ENCODE measurements at regions not wholly inside any gene's neighbourhood (a gene's known extent, or its start where the extent isn't known, plus 50 kb on each side); places are given as distances from the start of the nearest gene placed in this dataset.
A peak's percentile ranks its signal among the peaks of the same experiment; 100 is the strongest.

DNA sequence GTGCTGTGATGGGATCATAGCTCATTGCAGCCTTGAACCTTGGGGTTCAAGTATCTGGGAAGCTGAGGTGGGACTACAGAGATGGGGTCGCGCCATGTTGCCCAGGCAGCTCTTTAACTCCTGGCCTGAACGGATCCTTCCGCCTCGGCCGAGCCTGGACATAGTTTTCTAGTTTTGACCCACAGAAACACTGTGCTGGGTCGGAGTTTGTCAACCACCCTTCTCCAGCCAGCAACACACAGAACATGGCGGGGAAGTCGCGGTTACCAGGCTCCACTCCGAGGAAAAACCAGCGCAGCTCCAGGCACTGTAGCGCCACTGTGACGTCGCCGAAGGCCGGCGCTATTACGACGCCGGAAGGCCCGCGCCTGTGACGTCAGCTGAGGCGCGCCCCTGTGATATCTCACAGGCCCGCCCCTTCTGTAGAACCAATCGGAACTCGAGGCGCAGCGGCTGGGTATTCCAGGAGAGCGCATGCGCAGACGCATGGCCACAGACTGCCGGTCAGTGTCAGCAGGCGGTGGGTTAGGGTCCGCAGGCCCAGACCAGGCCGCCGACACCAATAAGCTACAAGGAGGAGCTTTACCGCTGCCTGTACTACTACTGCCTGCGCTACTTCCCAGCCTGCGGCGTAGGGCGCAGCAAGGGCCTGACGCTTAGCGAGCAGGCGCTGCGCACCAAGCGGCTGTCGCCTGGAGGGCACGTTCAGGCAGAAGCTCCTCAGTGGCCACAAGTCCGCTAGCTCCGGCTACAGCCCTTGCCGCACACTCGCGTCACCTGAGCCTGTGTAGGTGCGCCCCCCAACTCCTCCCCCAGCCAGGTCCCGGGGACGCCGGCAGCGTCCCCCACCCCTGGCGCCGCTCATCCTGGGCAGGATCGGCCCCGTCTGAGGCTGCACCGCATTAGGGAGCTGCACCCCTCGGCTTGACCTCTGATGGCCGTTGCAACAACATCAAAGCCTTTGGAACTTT lies 135.2 kb upstream of the KCTD7 start:
- Mint-ChIP-seq H3K36me3 (ENCODE audit: insufficient read depth) (no peaks in the 10 kb centered on the region), H3K9me3 (ENCODE audit: low read depth) (no peaks in the 10 kb centered on the region), H3K4me1 (ENCODE audit: low read depth) (peaks cover 7% of the 10 kb centered on the region), H3K27ac (peak overlapping the region; percentile 99), H3K27me3 (no peaks in the 10 kb centered on the region), H3K4me3 (ENCODE audit: low read depth) (peak overlapping the region; percentile 93)
- TF ChIP-seq, protein P1, sequence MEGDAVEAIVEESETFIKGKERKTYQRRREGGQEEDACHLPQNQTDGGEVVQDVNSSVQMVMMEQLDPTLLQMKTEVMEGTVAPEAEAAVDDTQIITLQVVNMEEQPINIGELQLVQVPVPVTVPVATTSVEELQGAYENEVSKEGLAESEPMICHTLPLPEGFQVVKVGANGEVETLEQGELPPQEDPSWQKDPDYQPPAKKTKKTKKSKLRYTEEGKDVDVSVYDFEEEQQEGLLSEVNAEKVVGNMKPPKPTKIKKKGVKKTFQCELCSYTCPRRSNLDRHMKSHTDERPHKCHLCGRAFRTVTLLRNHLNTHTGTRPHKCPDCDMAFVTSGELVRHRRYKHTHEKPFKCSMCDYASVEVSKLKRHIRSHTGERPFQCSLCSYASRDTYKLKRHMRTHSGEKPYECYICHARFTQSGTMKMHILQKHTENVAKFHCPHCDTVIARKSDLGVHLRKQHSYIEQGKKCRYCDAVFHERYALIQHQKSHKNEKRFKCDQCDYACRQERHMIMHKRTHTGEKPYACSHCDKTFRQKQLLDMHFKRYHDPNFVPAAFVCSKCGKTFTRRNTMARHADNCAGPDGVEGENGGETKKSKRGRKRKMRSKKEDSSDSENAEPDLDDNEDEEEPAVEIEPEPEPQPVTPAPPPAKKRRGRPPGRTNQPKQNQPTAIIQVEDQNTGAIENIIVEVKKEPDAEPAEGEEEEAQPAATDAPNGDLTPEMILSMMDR (IDR thresholded peaks at IDR 0.05; ENCODE audit: unreplicated experiment), result peak; percentile 38
- DNase-seq (ENCODE audit: low spot score, unreplicated experiment), result peak; percentile 96

DNA sequence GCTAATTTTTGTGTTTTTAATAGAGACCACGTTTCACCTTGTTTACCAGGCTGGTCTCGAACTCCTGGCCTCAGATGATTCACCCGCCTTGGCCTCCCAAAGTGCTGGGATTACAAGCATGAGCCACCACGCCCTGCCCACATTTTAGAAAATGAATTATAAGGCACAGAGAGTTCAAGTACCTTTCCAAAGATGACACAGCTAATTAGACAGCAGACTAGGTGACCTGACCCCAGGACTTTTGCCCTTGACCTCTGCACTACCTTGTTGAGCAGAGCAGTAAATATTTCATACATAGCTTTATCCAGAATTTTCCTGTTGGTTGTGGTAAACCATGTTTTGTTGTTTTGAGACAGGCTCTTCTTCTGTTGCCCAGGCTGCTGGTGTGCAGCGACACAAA lies 131.3 kb upstream of the KCTD7 start:
- TF ChIP-seq, protein P1 (IDR thresholded peaks at IDR 0.05; ENCODE audit: unreplicated experiment), result no peak
- Mint-ChIP-seq H3K36me3 (ENCODE audit: insufficient read depth) (no peaks in the 10 kb centered on the region), H3K27me3 (no peaks in the 10 kb centered on the region), H3K4me3 (ENCODE audit: low read depth) (no peak overlapping the region), H3K9me3 (ENCODE audit: low read depth) (no peaks in the 10 kb centered on the region), H3K4me1 (ENCODE audit: low read depth) (peaks cover 1% of the 10 kb centered on the region), H3K27ac (no peak overlapping the region)
- no peak for DNase-seq (ENCODE audit: low spot score, unreplicated experiment)

DNA sequence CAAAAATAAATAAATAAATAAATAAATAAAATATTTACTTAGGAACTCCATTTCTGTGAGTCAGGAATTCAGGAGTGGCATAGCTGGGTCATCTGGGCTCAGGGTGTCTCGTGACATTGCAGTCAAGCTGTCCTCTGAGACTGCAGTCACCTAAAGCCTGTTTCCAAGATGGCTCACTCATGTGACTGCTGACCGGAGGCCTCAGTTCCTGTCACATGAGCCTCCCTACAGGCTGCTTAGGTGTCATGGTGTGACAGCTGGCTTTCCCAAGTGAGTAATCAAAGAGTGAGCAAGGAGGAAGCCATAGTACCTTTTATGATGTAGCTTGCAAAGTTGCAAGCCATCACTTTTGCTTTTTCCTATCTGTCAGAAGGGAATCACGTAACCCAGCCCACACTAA lies 128.6 kb upstream of the KCTD7 start:
- no peak overlapping the region for H3K4me3 Mint-ChIP-seq (ENCODE audit: low read depth)
- no peaks in the 10 kb centered on the region for H3K4me1 Mint-ChIP-seq (ENCODE audit: low read depth)
- peaks cover 1% of the 10 kb centered on the region for H3K36me3 Mint-ChIP-seq (ENCODE audit: insufficient read depth)
- H3K27ac Mint-ChIP-seq, result no peak overlapping the region
- TF ChIP-seq, protein P1 (IDR thresholded peaks at IDR 0.05; ENCODE audit: unreplicated experiment), result no peak
- DNase-seq (ENCODE audit: low spot score, unreplicated experiment), result no peak
- no peaks in the 10 kb centered on the region for H3K27me3 Mint-ChIP-seq
- H3K9me3 Mint-ChIP-seq (ENCODE audit: low read depth), result no peaks in the 10 kb centered on the region

DNA sequence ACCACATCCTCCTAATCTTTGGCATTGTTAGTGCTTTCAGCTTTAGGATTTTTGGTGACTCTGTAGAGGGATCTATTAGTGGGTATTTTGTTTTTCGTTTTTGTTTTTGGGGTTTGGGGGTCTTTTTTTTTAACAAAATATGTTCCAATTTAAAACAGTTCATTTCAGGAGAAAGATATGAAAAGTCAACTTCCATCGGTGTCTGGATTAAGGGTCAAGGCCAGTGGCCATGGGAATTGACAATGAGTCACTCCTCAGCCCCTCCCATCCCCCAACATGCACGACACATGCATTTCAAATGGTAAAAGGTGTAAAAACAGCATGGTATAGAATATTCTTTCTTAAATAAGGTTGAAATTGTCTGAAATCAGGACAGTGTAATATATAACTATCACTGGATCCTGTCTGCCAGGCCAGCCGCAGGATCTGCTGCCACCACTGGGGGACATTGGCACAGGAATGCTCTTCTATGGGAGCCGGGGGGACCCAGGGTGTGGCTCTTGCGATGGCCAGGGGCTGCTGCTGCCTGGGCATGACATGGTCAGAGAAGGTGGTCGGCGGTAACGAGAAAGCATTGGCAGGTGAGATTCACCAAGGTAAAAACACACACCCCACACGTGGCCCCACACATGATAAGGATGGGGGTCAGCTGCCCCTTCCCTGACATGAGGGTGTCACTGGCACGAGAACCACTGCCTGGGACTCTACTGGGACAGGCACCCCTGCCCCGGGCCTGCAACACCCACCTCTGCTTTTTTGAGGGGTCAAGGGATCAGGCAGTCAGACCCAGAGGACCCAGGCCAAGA lies 126.2 kb upstream of the KCTD7 start:
- Mint-ChIP-seq H3K27ac (peak overlapping the region; percentile 56), H3K27me3 (no peaks in the 10 kb centered on the region), H3K4me3 (ENCODE audit: low read depth) (no peak overlapping the region), H3K36me3 (ENCODE audit: insufficient read depth) (peaks cover 1% of the 10 kb centered on the region), H3K9me3 (ENCODE audit: low read depth) (no peaks in the 10 kb centered on the region), H3K4me1 (ENCODE audit: low read depth) (no peaks in the 10 kb centered on the region)
- TF ChIP-seq, protein P1 (IDR thresholded peaks at IDR 0.05; ENCODE audit: unreplicated experiment), result peak; percentile 21
- DNase-seq (ENCODE audit: low spot score, unreplicated experiment), result no peak

DNA sequence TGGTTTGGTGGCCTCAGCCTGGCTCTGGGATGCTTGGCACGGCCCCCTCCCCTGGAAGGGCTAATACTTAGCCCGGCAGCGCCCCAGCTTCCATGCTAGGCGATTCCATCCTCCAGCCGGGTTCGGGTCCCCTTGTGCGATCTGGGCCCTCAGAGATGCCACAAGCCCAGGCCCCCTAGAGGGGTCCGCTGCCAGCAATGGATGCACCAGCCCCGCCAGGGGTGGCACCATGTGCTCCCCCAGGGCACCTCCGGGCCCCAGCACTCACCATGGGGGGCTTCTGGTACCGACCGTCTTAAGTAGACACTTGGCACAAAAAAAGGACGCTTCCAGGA lies 125.7 kb upstream of the KCTD7 start:
- Mint-ChIP-seq H3K36me3 (ENCODE audit: insufficient read depth) (peaks cover 1% of the 10 kb centered on the region), H3K4me3 (ENCODE audit: low read depth) (no peak overlapping the region), H3K27ac (no peak overlapping the region), H3K9me3 (ENCODE audit: low read depth) (no peaks in the 10 kb centered on the region), H3K27me3 (no peaks in the 10 kb centered on the region), H3K4me1 (ENCODE audit: low read depth) (no peaks in the 10 kb centered on the region)
- TF ChIP-seq, protein P1 (IDR thresholded peaks at IDR 0.05; ENCODE audit: unreplicated experiment), result no peak
- DNase-seq (ENCODE audit: low spot score, unreplicated experiment), result no peak

Data from progenitor cell of endocrine pancreas (in vitro differentiated cells).